ENCODE measurements at regions not wholly inside any gene's neighbourhood (a gene's known extent, or its start where the extent isn't known, plus 50 kb on each side); places are given as distances from the start of the nearest gene placed in this dataset.
"Not testable (repeated sequence)": the region's sequence is repeated elsewhere in the genome, so short reads cannot be mapped to it uniquely, and the experiment has no call there.

DNA sequence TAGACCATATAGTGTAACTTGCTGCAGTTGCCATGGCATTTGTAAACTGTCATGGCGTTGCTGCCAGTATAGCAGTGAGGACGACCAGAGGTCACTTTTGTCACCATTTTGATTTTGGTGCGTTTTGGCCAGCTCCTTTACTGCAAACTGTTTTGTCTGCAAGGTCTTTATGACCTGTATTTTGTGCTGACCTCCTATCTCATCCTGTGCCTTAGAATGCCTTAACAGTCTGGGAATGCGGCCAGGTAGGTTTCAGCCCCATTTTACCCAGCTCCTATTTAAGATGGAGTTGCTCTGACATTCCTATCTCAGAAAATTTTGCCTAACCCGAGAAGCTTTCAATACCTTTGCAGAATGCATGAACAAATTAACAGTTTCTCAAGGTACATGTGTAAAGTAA lies 914.4 kb upstream of the ACO1 start:
- no peak for DNase-seq

DNA sequence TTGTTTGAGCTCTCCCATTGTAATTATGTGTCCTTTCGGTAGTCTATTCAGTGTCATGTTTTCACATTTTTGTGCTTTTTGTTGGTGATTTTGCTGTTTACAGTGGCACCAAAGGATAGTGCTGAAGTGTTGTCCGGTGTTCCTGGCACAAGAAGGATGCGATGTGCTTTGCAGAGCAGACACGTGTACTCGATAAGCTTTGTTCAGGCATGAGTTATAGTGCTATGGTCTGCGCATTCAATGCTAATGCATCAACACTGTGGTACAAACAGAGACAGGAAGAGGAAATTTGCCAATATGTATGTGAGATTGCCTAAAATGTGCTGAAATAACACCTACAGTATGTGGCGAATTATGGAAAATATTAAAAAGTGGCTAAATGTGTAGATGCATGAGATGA lies 913.4 kb upstream of the ACO1 start:
- DNase-seq: no peak

- DNase-seq: no peak
Measured at GRCh38 chr9:31486630-31487029, 897.8 kb upstream of the ACO1 start.

- no peak for DNase-seq
Measured at GRCh38 chr9:31490551-31491106, 893.8 kb upstream of the ACO1 start.

DNA sequence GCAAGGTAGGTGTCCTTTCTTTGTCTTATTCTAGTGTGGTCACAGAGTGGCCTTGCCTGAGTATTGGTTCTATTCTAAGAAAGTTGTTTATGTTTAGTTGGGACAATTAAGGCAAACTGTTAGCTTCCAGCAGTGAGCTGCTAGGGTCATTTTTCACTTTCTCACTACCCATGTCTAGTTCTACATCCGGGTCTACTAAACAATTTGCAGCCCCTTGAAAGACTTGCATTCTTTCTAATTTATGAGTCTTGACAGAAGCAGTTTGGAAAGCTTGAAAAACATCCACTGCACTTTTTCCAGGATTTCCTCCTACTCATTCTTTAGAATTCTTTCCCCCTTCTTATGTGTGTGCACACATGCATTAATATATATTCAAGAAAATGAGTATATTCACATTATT lies 892.2 kb upstream of the ACO1 start:
- no peak for DNase-seq

DNA sequence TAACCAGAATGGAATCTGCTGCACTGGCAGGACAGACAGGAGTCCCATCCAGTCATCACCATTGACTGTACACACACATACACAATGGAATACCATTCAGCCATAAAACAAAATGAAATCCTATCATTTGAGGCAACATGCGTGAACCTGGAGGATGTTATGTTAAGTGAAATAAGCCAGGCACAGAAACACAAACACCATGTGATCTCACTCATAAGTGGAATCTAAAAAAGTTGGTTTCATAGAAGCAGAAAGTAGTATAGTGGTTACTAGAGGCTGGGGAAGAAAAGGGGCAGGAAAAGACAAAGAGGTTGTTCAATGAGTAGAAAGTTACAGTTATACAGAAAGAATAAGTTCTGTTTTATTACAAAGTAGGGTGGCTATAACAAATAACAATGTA lies 884.0 kb upstream of the ACO1 start:
- no peak for DNase-seq

DNA sequence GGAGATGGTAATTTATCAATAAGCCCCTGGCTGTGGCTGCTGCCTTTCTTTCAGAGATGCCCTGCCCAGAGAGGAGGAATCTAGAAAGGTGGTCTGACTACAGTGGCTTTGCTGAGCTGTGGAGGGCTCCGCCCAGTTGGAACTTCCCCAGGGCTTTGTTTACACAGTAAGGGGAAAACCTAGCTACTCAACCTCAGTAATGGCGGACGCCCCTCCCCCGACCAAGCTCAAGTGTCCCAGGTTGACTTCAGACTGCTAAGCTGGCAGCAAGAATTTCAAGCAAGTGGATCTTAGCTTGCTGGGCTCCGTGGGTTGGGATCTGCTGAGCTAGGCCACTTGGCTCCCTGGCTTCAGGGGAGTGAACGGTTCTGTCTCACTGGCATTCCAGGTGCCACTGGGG lies 865.4 kb upstream of the ACO1 start:
- DNase-seq: no peak

- no peak for DNase-seq
Measured at GRCh38 chr9:31519424-31519823, 865.0 kb upstream of the ACO1 start.

GRCh38 chr9:31519826-31520225 lies 864.6 kb upstream of the ACO1 start:
- DNase-seq: no peak

GRCh38 chr9:31520301-31521085 lies 864.0 kb upstream of the ACO1 start:
- no peak for DNase-seq

DNA sequence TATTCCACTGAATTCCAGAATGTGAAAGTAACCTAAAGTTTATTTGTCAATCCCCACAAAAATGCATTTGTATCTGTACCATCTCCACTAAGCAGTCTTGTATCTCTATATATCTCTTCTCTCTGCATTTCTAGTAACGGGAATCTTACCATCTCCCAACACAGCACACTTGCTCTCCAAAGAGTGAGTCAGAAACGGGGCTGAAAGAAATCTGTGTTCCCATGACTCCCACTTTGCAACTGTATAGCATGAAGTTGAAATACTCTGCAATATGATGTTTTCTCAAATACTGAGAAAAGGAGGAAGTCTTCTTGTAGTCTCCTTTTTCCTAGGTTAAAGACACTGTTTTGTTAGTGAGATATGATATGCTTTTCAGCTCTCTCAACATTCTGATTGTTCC lies 848.8 kb upstream of the ACO1 start:
- DNase-seq: no peak

- DNase-seq: no peak
Measured at GRCh38 chr9:31536471-31536870, 848.0 kb upstream of the ACO1 start.

DNA sequence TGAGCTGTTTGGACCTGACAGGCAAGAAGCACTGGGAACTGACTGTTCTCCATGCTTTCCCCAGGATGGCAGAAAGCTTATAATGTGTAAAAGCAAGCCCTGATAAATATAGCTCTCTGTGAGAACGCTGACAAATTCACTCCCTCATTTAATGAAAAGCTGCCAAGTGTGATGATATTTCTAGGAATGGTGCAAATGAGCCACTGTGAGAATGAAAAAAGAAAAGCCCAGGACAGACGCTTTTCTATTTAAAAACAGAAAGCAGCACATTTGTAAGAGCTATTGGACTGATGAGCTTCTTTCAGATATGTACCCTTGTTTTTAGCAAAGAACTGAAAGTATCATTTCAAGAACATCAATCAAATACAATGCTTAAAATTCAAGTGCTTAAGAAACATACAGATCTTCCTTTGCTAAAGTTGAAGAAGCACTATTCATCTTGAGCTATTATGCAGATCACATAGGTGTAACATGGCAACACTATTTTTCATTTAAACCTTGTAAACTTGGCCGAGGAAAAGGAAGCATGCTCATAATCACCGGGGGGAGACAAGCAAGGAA lies 842.6 kb upstream of the ACO1 start:
- DNase-seq: no peak

GRCh38 chr9:31542384-31543055 lies 841.9 kb upstream of the ACO1 start:
- DNase-seq: peak; percentile 43

DNA sequence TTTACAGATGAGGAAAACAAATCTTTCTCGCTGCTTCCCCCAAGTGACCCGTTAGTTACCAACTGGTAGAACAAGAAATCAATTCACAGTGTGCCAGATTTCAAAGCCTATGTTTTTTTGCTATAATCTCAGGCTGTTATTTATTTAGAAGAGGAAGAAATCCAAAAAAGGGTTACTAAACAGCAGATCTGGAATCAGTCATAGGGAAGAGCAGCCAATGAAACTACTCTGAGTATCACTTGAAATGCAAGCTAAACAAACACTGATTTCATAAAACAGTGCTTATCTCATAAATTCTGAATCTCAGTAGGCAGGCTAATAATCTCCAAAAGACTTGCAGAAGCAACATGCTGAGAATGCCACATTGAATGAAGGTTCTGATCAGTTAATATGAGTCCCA lies 829.5 kb upstream of the ACO1 start:
- DNase-seq: no peak

GRCh38 chr9:31556667-31557463 lies 827.6 kb upstream of the ACO1 start:
- no peak for DNase-seq

DNA sequence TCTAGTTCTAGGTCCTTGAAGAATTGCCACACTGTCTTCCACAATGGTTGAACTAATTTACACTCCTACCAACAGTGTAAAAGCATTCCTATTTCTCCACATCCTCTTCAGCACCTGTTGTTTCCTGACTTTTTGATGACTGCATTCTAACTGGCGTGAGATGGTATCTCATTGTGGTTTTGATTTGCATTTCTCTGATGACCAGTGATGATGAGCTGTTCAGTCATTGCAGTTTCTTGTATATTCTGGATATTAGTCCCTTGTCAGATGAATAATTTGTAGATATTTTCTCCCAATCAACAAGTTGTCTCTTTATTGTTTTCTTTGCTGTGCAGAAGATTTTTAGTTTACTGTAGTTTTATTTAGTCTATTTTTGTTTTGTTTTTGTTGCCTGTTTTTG lies 812.3 kb upstream of the ACO1 start:
- DNase-seq: not testable (repeated sequence)

DNA sequence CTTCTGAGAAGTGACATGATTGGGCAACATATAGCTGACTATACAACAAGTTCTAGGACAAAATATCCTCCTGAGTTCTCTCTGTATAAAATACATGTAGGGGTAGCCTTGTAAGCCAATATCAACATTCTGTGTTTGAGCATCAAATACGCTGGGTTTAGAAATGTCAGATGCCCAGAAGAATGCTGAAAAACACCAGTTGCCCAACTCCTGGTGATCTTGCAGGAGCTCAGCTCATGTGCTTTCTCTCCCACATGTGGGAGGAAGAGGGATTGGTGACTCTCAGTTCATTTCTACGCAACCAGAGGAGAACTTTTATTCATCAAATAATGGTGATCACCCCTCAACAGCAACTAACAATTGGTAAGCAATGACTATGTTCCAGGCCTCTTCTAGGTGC lies 810.9 kb upstream of the ACO1 start:
- DNase-seq: no peak

GRCh38 chr9:31574006-31574765 lies 810.3 kb upstream of the ACO1 start:
- no peak for DNase-seq

GRCh38 chr9:31582071-31582470 lies 802.4 kb upstream of the ACO1 start:
- peak; percentile 43 for DNase-seq

DNA sequence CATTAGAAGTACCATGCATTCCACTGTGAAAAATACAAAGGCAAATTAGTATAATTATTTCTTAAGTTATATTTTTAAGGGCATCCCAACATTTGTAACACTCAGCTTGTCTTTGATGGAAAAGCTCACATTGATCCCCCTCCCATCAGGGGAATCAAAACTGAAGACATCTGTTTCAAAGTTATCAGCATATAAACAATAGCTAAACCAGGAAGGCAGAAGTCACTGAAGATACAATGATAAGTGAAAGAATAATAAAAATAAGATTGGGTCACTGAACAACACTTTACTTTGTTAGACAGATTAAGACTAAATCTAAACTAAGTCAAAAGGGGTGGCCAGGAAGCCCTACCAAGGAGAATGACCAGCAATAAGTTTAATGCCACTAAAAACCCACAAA lies 801.9 kb upstream of the ACO1 start:
- DNase-seq: no peak

DNA sequence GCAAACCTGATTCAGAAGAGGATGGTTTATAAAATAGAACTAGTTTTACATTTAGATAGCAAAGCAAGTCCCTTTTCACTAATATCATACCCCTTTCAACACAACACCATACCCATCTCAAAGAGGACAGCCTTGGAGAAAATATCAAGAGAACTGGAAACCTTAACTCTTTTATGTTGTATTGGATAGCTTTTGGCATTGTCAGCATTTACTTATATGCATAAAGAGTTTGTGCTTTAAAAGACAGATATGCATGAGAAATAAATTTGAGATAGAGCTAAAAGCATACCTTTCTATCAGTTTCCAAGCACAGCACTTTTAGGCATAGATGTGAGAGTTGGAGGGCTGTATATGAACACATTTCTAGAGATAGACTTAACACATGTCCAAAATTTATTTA lies 799.3 kb upstream of the ACO1 start:
- DNase-seq: no peak

DNA sequence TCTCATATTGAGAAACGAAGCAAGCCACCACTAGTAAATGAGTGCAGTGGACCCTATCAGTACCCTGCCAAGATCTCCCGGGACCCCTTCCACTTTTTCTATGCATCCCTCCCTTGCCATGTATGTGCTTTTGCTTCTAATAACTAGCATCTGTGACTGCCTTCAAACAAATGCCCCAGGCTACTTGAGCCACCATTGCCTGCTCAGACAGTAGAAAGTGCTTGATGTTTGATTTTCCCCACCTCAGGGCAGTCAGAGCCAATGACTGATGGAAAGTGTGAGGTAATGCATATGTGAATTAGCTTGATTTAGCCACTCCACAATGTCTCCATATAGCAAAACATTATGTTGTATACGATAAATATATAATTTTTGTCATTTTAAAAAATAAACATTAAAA lies 797.3 kb upstream of the ACO1 start:
- DNase-seq: peak; percentile 74

Measured in NCI-H446 treated with DMSO at 0.1 percent for 48 hours (cell line).